ENCODE measurements at regions not wholly inside any gene's neighbourhood (a gene's known extent, or its start where the extent isn't known, plus 50 kb on each side); places are given as distances from the start of the nearest gene placed in this dataset.

- peaks cover 0 to 11% of the 10 kb centered on the region in 2 donors for H3K4me1 ChIP-seq (ENCODE audit: control insufficient read depth in 2 of 2, insufficient read depth in 2 of 2, low read length in 2 of 2)
- no peak overlapping the region for H3K27ac ChIP-seq (ENCODE audit: low read depth, low read length)
- Mint-ChIP-seq H3K4me1 (peaks cover 21 to 50% (median 27%) of the 10 kb centered on the region in 7 donors), H3K27me3 (no peaks in the 10 kb centered on the region), H3K9me3 (peaks cover 0 to 3% (median 0%) of the 10 kb centered on the region in 11 donors), H3K36me3 (peaks cover 0 to 3% (median 0%) of the 10 kb centered on the region in 5 donors), H3K27ac (peak overlapping the region in 4 of 9 donors; percentile 0 to 47 (median 14)), H3K4me3 (peak overlapping the region in 6 of 10 donors; percentile 3 to 29 (median 16))
- H3K9me3 ChIP-seq (ENCODE audit: control insufficient read depth in 2 of 3, low read length in 3 of 3), result no peaks in the 10 kb centered on the region
- POLR2A ChIA-PET, result no interaction called here
- ATAC-seq (no peak), DNase-seq (no peak)
- H3K27me3 ChIP-seq (ENCODE audit: control insufficient read depth in 2 of 2, insufficient read depth in 2 of 2, low read length in 2 of 2), result no peaks in the 10 kb centered on the region
- intact Hi-C loops (cut with micrococcal nuclease), result no loop called here
- no peak overlapping the region for H3K4me3 ChIP-seq (ENCODE audit: low read length)
- H3K36me3 ChIP-seq (ENCODE audit: control insufficient read depth in 2 of 3, insufficient read depth in 3 of 3, low read length in 3 of 3), result no peaks in the 10 kb centered on the region
- CTCF ChIA-PET, result interaction anchor here (0.6 kb wide), 1 partner anchor 79 kb away, joined by 4 read pairs; no protein-coding TSS in a partner anchor
Measured at GRCh38 chr6:118748311-118749062, 97.1 kb upstream of the CEP85L start.

- H3K4me1 Mint-ChIP-seq, result peaks cover 21 to 50% (median 27%) of the 10 kb centered on the region in 7 donors
- Histone ChIP-seq H3K4me3 (ENCODE audit: low read length) (no peak overlapping the region), H3K4me1 (ENCODE audit: control insufficient read depth in 2 of 2, insufficient read depth in 2 of 2, low read length in 2 of 2) (peaks cover 0 to 11% of the 10 kb centered on the region in 2 donors), H3K27ac (ENCODE audit: low read depth, low read length) (no peak overlapping the region), H3K9me3 (ENCODE audit: control insufficient read depth in 2 of 3, low read length in 3 of 3) (no peaks in the 10 kb centered on the region), H3K36me3 (ENCODE audit: control insufficient read depth in 2 of 3, insufficient read depth in 3 of 3, low read length in 3 of 3) (no peaks in the 10 kb centered on the region), H3K27me3 (ENCODE audit: control insufficient read depth in 2 of 2, insufficient read depth in 2 of 2, low read length in 2 of 2) (no peaks in the 10 kb centered on the region)
- DNase-seq, result no peak
- H3K4me3 Mint-ChIP-seq, result no peak overlapping the region
- no peak overlapping the region for H3K27ac Mint-ChIP-seq
- peaks cover 0 to 3% (median 0%) of the 10 kb centered on the region in 11 donors for H3K9me3 Mint-ChIP-seq
- intact Hi-C loops (cut with micrococcal nuclease), result no loop called here
- ChIA-PET POLR2A (interaction anchor here (0.7 to 1.6 kb wide), 3 partner anchors 9 to 62 kb away, joined by 3 to 5 read pairs (median 3); no protein-coding TSS in a partner anchor), CTCF (no interaction called here)
- no peak for ATAC-seq
- H3K36me3 Mint-ChIP-seq, result peaks cover 0 to 3% (median 0%) of the 10 kb centered on the region in 5 donors
- H3K27me3 Mint-ChIP-seq, result no peaks in the 10 kb centered on the region
Measured at GRCh38 chr6:118746825-118747174, 95.4 kb upstream of the CEP85L start.

GRCh38 chr6:118746145-118746824 is 94.9 kb upstream of the CEP85L start:
- Histone ChIP-seq H3K36me3 (ENCODE audit: control insufficient read depth in 2 of 3, insufficient read depth in 3 of 3, low read length in 3 of 3) (no peaks in the 10 kb centered on the region), H3K4me1 (ENCODE audit: control insufficient read depth in 2 of 2, insufficient read depth in 2 of 2, low read length in 2 of 2) (peaks cover 0 to 11% of the 10 kb centered on the region in 2 donors), H3K27ac (ENCODE audit: low read depth, low read length) (no peak overlapping the region), H3K9me3 (ENCODE audit: control insufficient read depth in 2 of 3, low read length in 3 of 3) (no peaks in the 10 kb centered on the region), H3K27me3 (ENCODE audit: control insufficient read depth in 2 of 2, insufficient read depth in 2 of 2, low read length in 2 of 2) (no peaks in the 10 kb centered on the region), H3K4me3 (ENCODE audit: low read length) (no peak overlapping the region)
- peak overlapping the region in 1 of 9 donors; percentile 81 for H3K27ac Mint-ChIP-seq
- H3K36me3 Mint-ChIP-seq, result peaks cover 0 to 2% (median 0%) of the 10 kb centered on the region in 5 donors
- DNase-seq (no peak), ATAC-seq (peak; percentile 70)
- intact Hi-C loops (cut with micrococcal nuclease), result no loop called here
- no peaks in the 10 kb centered on the region for H3K27me3 Mint-ChIP-seq
- no peak overlapping the region for H3K4me3 Mint-ChIP-seq
- ChIA-PET POLR2A (interaction anchor here (0.7 to 1.6 kb wide), 3 partner anchors 9 to 63 kb away, joined by 3 to 5 read pairs (median 3); no protein-coding TSS in a partner anchor), CTCF (no interaction called here)
- peaks cover 21 to 50% (median 27%) of the 10 kb centered on the region in 7 donors for H3K4me1 Mint-ChIP-seq
- peaks cover 0 to 1% (median 0%) of the 10 kb centered on the region in 11 donors for H3K9me3 Mint-ChIP-seq

GRCh38 chr6:118745156-118745555 is 93.8 kb upstream of the CEP85L start:
- peaks cover 19 to 50% (median 26%) of the 10 kb centered on the region in 7 donors for H3K4me1 Mint-ChIP-seq
- no peaks in the 10 kb centered on the region for H3K27me3 Mint-ChIP-seq
- peak overlapping the region in 1 of 9 donors; percentile 62 for H3K27ac Mint-ChIP-seq
- H3K36me3 ChIP-seq (ENCODE audit: control insufficient read depth in 2 of 3, insufficient read depth in 3 of 3, low read length in 3 of 3), result no peaks in the 10 kb centered on the region
- H3K36me3 Mint-ChIP-seq, result no peaks in the 10 kb centered on the region
- POLR2A ChIA-PET, result interaction anchor here (1.6 kb wide), 1 partner anchor 10 kb away, joined by 3 read pairs; no protein-coding TSS in a partner anchor
- DNase-seq (no peak), ATAC-seq (no peak)
- H3K27me3 ChIP-seq (ENCODE audit: control insufficient read depth in 2 of 2, insufficient read depth in 2 of 2, low read length in 2 of 2), result no peaks in the 10 kb centered on the region
- intact Hi-C loops (cut with micrococcal nuclease), result no loop called here
- H3K4me3 Mint-ChIP-seq, result no peak overlapping the region
- CTCF ChIA-PET, result no interaction called here
- no peak overlapping the region for H3K4me3 ChIP-seq (ENCODE audit: low read length)
- peaks cover 0 to 11% of the 10 kb centered on the region in 2 donors for H3K4me1 ChIP-seq (ENCODE audit: control insufficient read depth in 2 of 2, insufficient read depth in 2 of 2, low read length in 2 of 2)
- no peaks in the 10 kb centered on the region for H3K9me3 ChIP-seq (ENCODE audit: control insufficient read depth in 2 of 3, low read length in 3 of 3)
- no peak overlapping the region for H3K27ac ChIP-seq (ENCODE audit: low read depth, low read length)
- H3K9me3 Mint-ChIP-seq, result no peaks in the 10 kb centered on the region

GRCh38 chr6:118744261-118744941 is 93.0 kb upstream of the CEP85L start:
- CTCF ChIA-PET, result no interaction called here
- intact Hi-C loops (cut with micrococcal nuclease), result no loop called here
- ATAC-seq (no peak), DNase-seq (no peak)
- Mint-ChIP-seq H3K27ac (peak overlapping the region in 1 of 9 donors; percentile 22), H3K9me3 (no peaks in the 10 kb centered on the region), H3K36me3 (no peaks in the 10 kb centered on the region), H3K4me1 (peaks cover 19 to 52% (median 29%) of the 10 kb centered on the region in 7 donors), H3K27me3 (no peaks in the 10 kb centered on the region), H3K4me3 (no peak overlapping the region)
- Histone ChIP-seq H3K27ac (ENCODE audit: low read depth, low read length) (no peak overlapping the region), H3K4me1 (ENCODE audit: control insufficient read depth in 2 of 2, insufficient read depth in 2 of 2, low read length in 2 of 2) (peaks cover 0 to 11% of the 10 kb centered on the region in 2 donors), H3K27me3 (ENCODE audit: control insufficient read depth in 2 of 2, insufficient read depth in 2 of 2, low read length in 2 of 2) (no peaks in the 10 kb centered on the region), H3K4me3 (ENCODE audit: low read length) (no peak overlapping the region), H3K9me3 (ENCODE audit: control insufficient read depth in 2 of 3, low read length in 3 of 3) (no peaks in the 10 kb centered on the region), H3K36me3 (ENCODE audit: control insufficient read depth in 2 of 3, insufficient read depth in 3 of 3, low read length in 3 of 3) (no peaks in the 10 kb centered on the region)
- POLR2A ChIA-PET, result no interaction called here

GRCh38 chr6:118743746-118744145 is 92.4 kb upstream of the CEP85L start:
- intact Hi-C loops (cut with micrococcal nuclease), result no loop called here
- DNase-seq (no peak), ATAC-seq (no peak)
- POLR2A ChIA-PET, result no interaction called here
- Histone ChIP-seq H3K4me3 (ENCODE audit: low read length) (no peak overlapping the region), H3K9me3 (ENCODE audit: control insufficient read depth in 2 of 3, low read length in 3 of 3) (no peaks in the 10 kb centered on the region), H3K4me1 (ENCODE audit: control insufficient read depth in 2 of 2, insufficient read depth in 2 of 2, low read length in 2 of 2) (peaks cover 0 to 11% of the 10 kb centered on the region in 2 donors), H3K27me3 (ENCODE audit: control insufficient read depth in 2 of 2, insufficient read depth in 2 of 2, low read length in 2 of 2) (no peaks in the 10 kb centered on the region), H3K27ac (ENCODE audit: low read depth, low read length) (no peak overlapping the region), H3K36me3 (ENCODE audit: control insufficient read depth in 2 of 3, insufficient read depth in 3 of 3, low read length in 3 of 3) (no peaks in the 10 kb centered on the region)
- Mint-ChIP-seq H3K4me1 (peaks cover 19 to 48% (median 30%) of the 10 kb centered on the region in 7 donors), H3K4me3 (no peak overlapping the region), H3K36me3 (no peaks in the 10 kb centered on the region), H3K27ac (no peak overlapping the region), H3K27me3 (no peaks in the 10 kb centered on the region), H3K9me3 (no peaks in the 10 kb centered on the region)
- CTCF ChIA-PET, result no interaction called here

Measured in naive thymus-derived CD4-positive, alpha-beta T cell (primary cell).